Mesenchymal stem cell (in vitro differentiated cells and primary cell): ENCODE measurements at regions not wholly inside any gene's neighbourhood (a gene's known extent, or its start where the extent isn't known, plus 50 kb on each side); places are given as distances from the start of the nearest gene placed in this dataset.

Experiments
- DNase-seq: peaks from one replicate; pipeline ENCODE4 v3.0.0-alpha.2; 2013
- H2AFZ ChIP-seq: one replicate; pipeline ENCODE4 v1.6.1; 2013; ENCODE audit warnings: low read depth, mild to moderate bottlenecking, control low read depth, inconsistent platforms, low read length, moderate library complexity
- H2AK5ac ChIP-seq: 2 replicates; pipeline ENCODE4 v1.6.1; 2013; ENCODE audit warnings: low read length, moderate library complexity, mild to moderate bottlenecking, inconsistent platforms; ENCODE audit not compliant: severe bottlenecking
- H2BK120ac ChIP-seq: one replicate; pipeline ENCODE4 v1.6.1; 2013; ENCODE audit warnings: low read depth, mild to moderate bottlenecking, inconsistent platforms, low read length, moderate library complexity
- H2BK12ac ChIP-seq, 2 experiments: one replicate each; pipeline ENCODE4 v1.6.1; 2013; ENCODE audit warnings: inconsistent platforms in 2 of 2, low read length in 2 of 2, mild to moderate bottlenecking in 2 of 2, moderate library complexity in 2 of 2, control low read depth in 1 of 2
- H2BK15ac ChIP-seq: one replicate; pipeline ENCODE4 v1.6.1; 2013; ENCODE audit warnings: mild to moderate bottlenecking, low read depth, inconsistent platforms; ENCODE audit not compliant: poor library complexity, severe bottlenecking
- H2BK5ac ChIP-seq: 2 replicates; pipeline ENCODE4 v1.6.1; 2013; ENCODE audit warnings: low read depth, mild to moderate bottlenecking, low read length, control low read depth, inconsistent platforms; ENCODE audit not compliant: poor library complexity, severe bottlenecking
- H3K14ac ChIP-seq, 2 experiments: one replicate each; pipeline ENCODE4 v1.6.1; 2013; ENCODE audit warnings: inconsistent platforms in 2 of 2, low read length in 2 of 2, control low read depth in 1 of 2, mild to moderate bottlenecking in 1 of 2, moderate library complexity in 1 of 2
- H3K18ac ChIP-seq, 2 experiments: one replicate each; pipeline ENCODE4 v1.6.1; 2013; ENCODE audit warnings: inconsistent platforms in 2 of 2, low read length in 2 of 2, control low read depth in 1 of 2, low read depth in 1 of 2, mild to moderate bottlenecking in 1 of 2
- H3K23ac ChIP-seq, 2 experiments: one replicate each; pipeline ENCODE4 v1.6.1; 2013; ENCODE audit warnings: inconsistent platforms in 2 of 2, low read length in 2 of 2, mild to moderate bottlenecking in 2 of 2, moderate library complexity in 2 of 2, control low read depth in 1 of 2
- H3K27ac ChIP-seq: 2 replicates; pipeline ENCODE4 v1.5.1; 2013; ENCODE audit warnings: mild to moderate bottlenecking, moderate library complexity, low read length, control low read depth, inconsistent platforms; ENCODE audit not compliant: poor library complexity, severe bottlenecking
- H3K27me3 ChIP-seq, 2 experiments: 2 replicates each; pipeline versions ENCODE4 v1.6.1 to v1.7.0; 2013; ENCODE audit warnings: low read length in 2 of 2, mild to moderate bottlenecking in 2 of 2, moderate library complexity in 2 of 2, control low read depth in 1 of 2, inconsistent platforms in 1 of 2; ENCODE audit not compliant: control insufficient read depth in 1 of 2, insufficient read depth in 1 of 2
- H3K36me3 ChIP-seq, 2 experiments: 2 replicates each; pipeline versions ENCODE4 v1.6.1 to v1.7.0; 2013; ENCODE audit warnings: low read length in 2 of 2, control low read depth in 1 of 2, inconsistent platforms in 1 of 2, low read depth in 1 of 2, mild to moderate bottlenecking in 1 of 2; ENCODE audit not compliant: insufficient read depth in 2 of 2, control insufficient read depth in 1 of 2
- H3K4ac ChIP-seq, 2 experiments: one replicate each; pipeline ENCODE4 v1.6.1; 2013; ENCODE audit warnings: inconsistent platforms in 2 of 2, low read length in 2 of 2, mild to moderate bottlenecking in 2 of 2, moderate library complexity in 2 of 2, control low read depth in 1 of 2, low read depth in 1 of 2
- H3K4me1 ChIP-seq: 2 replicates; pipeline ENCODE4 v1.6.1; 2013; ENCODE audit warnings: low read depth, low read length, control low read depth; ENCODE audit not compliant: control insufficient read depth, insufficient read depth
- H3K4me2 ChIP-seq: 2 replicates; pipeline ENCODE4 v1.6.1; 2013; ENCODE audit warnings: low read length, mild to moderate bottlenecking, inconsistent platforms; ENCODE audit not compliant: poor library complexity, severe bottlenecking
- H3K4me3 ChIP-seq, 2 experiments: 2 replicates each; pipeline versions ENCODE4 v1.5.1 to v1.7.0; 2013; ENCODE audit warnings: low read length in 2 of 2, mild to moderate bottlenecking in 2 of 2, control low read depth in 1 of 2, low read depth in 1 of 2; ENCODE audit not compliant: insufficient read depth in 1 of 2
- H3K79me1 ChIP-seq: replicated peaks from 2 replicates; pipeline ENCODE4 v1.6.1; 2013; ENCODE audit warnings: mild to moderate bottlenecking, control low read depth, low read length, inconsistent platforms; ENCODE audit not compliant: poor library complexity, severe bottlenecking
- H3K9ac ChIP-seq: 2 replicates; pipeline ENCODE4 v1.7.0; 2013; ENCODE audit warnings: mild to moderate bottlenecking, low read length, moderate library complexity
- H3K9me3 ChIP-seq: 2 replicates; pipeline ENCODE4 v1.7.0; 2013; ENCODE audit warnings: mild to moderate bottlenecking, low read length; ENCODE audit not compliant: control insufficient read depth
- H4K8ac ChIP-seq: one replicate; pipeline ENCODE4 v1.6.1; 2013; ENCODE audit warnings: inconsistent platforms, mild to moderate bottlenecking, low read length, moderate library complexity
- H4K91ac ChIP-seq: one replicate; pipeline ENCODE4 v1.6.1; 2013; ENCODE audit warnings: mild to moderate bottlenecking, low read length, inconsistent platforms
- WGBS: methylation state at CpG from one replicate; pipeline ENCODE4 v1.1.7; 2013; ENCODE audit warnings: mixed read lengths; 5-methylcytosine and 5-hydroxymethylcytosine counted together

DNA sequence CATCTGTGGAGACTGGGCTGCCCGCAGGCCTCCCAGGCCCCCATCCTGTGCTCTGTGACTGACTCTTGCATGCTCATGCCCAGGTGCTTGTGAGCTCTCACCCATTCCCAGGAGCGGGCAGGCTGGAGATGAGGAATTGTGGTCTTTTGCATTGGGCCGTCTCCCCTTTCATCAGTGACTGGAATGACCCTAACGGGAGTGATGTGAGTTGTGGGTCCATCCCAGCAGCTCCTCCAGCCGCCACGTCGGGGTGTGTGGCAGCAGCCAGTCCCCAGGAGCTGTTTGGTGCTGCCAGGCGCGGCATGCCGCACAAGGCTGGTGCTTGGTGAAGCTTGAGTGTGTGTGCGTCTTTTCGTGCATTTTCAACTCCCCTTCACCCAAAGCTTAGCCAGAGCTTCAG lies 164.2 kb downstream of the ACTR3B start:
- Histone ChIP-seq H2AK5ac (no peak overlapping the region), H3K9ac (no peak overlapping the region), H4K91ac (no peak overlapping the region), H3K27me3 (peaks cover 25 to 26% of the 10 kb centered on the region in 2 experiments), H3K4me2 (no peak overlapping the region), H3K27ac (no peak overlapping the region), H3K79me1 (no peaks in the 10 kb centered on the region), H3K14ac (no peak overlapping the region), H3K18ac (no peak overlapping the region), H4K8ac (no peak overlapping the region), H3K4me1 (peaks cover 2% of the 10 kb centered on the region), H3K36me3 (no peaks in the 10 kb centered on the region), H2BK5ac (no peak overlapping the region), H3K9me3 (peaks cover 11% of the 10 kb centered on the region), H2BK12ac (no peak overlapping the region), H2BK15ac (no peak overlapping the region), H3K23ac (no peak overlapping the region), H3K4ac (no peak overlapping the region), H3K4me3 (no peak overlapping the region), H2AFZ (no peak overlapping the region), H2BK120ac (no peak overlapping the region)
- DNase-seq, result no peak
- WGBS, result 89% methylated on average over 8 of the region's 12 CpGs

DNA sequence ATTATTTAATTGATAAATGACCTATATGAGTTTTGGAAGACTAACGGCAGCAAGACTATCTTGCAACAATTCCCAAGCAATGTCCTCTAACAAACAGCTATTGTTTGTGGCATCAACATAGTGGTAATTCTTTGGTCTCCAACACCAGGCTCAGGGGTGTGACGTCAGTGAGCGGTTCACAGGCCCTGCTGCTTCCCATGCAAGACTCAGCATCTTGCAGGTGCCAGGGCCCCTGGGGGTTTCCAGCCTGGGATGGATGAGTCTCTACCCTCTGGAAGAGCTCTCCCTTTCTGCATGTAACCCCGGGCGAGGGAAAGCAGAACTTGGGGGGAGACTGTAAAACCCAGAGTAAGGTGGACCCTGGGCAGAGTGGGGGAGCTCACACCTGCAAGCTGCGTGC lies 164.7 kb downstream of the ACTR3B start:
- Histone ChIP-seq H3K27ac (no peak overlapping the region), H3K23ac (no peak overlapping the region), H3K9me3 (peaks cover 11% of the 10 kb centered on the region), H3K18ac (no peak overlapping the region), H2BK12ac (no peak overlapping the region), H2AFZ (no peak overlapping the region), H2BK120ac (no peak overlapping the region), H3K4ac (no peak overlapping the region), H3K9ac (no peak overlapping the region), H2BK15ac (no peak overlapping the region), H3K79me1 (no peaks in the 10 kb centered on the region), H3K36me3 (no peaks in the 10 kb centered on the region), H4K91ac (no peak overlapping the region), H2AK5ac (no peak overlapping the region), H3K4me3 (no peak overlapping the region), H3K4me1 (peaks cover 2% of the 10 kb centered on the region), H2BK5ac (no peak overlapping the region), H4K8ac (no peak overlapping the region), H3K4me2 (no peak overlapping the region), H3K27me3 (peaks cover 25 to 26% of the 10 kb centered on the region in 2 experiments), H3K14ac (no peak overlapping the region)
- DNase-seq, result no peak
- 81% methylated on average over 6 of the region's 6 CpGs for WGBS

DNA sequence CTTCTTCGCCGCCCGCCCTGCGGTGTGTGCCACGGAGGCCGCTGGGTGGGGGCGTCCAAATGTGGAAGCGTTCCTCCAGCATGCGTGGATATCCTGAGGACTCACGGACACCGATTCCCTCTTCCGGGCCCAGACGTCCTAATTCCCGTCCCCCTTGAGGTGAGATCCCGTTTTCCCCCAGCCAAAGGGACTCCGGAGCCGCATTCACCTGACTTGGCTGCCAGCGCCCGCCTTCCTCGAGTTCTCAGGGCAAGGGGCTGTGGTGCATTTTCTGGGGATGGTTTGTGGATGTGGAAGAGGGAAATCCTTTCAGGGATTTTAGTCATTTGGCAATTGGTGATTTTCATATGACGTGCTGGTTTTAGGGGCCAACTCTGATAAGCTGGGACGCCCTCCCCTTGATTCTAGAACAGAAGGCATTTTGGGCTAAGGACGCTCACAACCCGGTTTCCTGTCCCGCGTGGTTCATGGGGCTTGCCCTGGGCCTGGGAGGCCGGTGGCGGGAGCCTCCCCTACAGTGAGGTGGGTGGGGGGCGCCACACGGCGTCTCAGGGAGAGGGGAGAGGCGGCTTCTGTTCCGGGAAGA lies 165.4 kb downstream of the ACTR3B start:
- H4K91ac ChIP-seq, result no peak overlapping the region
- H3K9me3 ChIP-seq, result peaks cover 5% of the 10 kb centered on the region
- H3K9ac ChIP-seq, result no peak overlapping the region
- H2BK15ac ChIP-seq, result no peak overlapping the region
- peaks cover 25 to 26% of the 10 kb centered on the region in 2 experiments for H3K27me3 ChIP-seq
- no peak overlapping the region for H3K27ac ChIP-seq
- no peak overlapping the region for H3K4me3 ChIP-seq
- 30% methylated on average over 32 of the region's 33 CpGs for WGBS
- H3K23ac ChIP-seq, result no peak overlapping the region
- DNase-seq, result no peak
- H3K36me3 ChIP-seq, result no peaks in the 10 kb centered on the region
- H2AK5ac ChIP-seq, result no peak overlapping the region
- no peak overlapping the region for H3K4ac ChIP-seq
- no peak overlapping the region for H3K18ac ChIP-seq
- no peak overlapping the region for H4K8ac ChIP-seq
- H2BK5ac ChIP-seq, result no peak overlapping the region
- no peaks in the 10 kb centered on the region for H3K79me1 ChIP-seq
- H3K4me2 ChIP-seq, result no peak overlapping the region
- H2BK120ac ChIP-seq, result no peak overlapping the region
- peaks cover 2% of the 10 kb centered on the region for H3K4me1 ChIP-seq
- H2AFZ ChIP-seq, result no peak overlapping the region
- no peak overlapping the region for H2BK12ac ChIP-seq
- no peak overlapping the region for H3K14ac ChIP-seq

DNA sequence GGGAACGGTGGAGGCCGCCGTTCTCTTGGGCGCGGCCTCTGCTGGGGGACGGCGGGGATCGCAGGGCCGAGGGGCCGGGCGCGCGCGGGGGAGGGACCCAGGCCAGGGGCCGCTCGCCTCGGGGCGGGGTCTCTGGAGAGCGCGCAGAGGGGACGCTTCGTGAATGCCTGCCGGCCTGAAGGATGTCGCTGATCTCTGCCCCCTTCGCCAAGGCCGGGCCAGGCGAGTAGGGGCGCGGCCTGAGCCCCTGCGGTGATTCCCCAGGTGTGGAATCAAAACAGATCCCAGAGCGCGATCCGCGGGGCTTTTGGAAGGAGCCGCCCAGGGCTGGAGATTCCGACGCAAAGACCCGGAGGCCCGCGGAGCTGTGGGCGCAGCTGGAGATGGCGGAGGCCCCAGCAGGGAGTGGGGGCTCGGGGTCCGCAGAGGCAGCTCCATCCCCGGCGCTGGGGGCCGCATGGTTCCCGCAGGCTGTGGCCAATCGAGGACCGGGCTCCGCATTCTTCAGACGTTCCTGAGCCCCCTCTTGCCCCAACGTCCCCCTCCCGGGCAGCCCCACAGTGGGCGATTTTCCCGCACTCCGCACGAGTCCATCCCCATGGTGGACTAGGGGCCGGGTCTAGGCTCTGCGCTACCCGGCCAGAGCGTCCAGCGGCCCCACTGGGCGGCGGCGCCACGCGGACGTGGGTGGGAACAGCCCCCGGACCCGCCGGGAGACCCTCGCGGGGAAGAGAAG lies 166.0 kb downstream of the ACTR3B start:
- no peak for DNase-seq
- H3K4me3 ChIP-seq, result no peak overlapping the region
- no peaks in the 10 kb centered on the region for H3K79me1 ChIP-seq
- H3K4ac ChIP-seq, result no peak overlapping the region
- H4K91ac ChIP-seq, result no peak overlapping the region
- no peak overlapping the region for H3K14ac ChIP-seq
- WGBS, result 3% methylated on average over 68 of the region's 74 CpGs
- peaks cover 2% of the 10 kb centered on the region for H3K4me1 ChIP-seq
- no peak overlapping the region for H2BK5ac ChIP-seq
- no peak overlapping the region for H3K18ac ChIP-seq
- H2BK15ac ChIP-seq, result no peak overlapping the region
- no peak overlapping the region for H3K4me2 ChIP-seq
- H4K8ac ChIP-seq, result no peak overlapping the region
- H2BK120ac ChIP-seq, result no peak overlapping the region
- no peak overlapping the region for H2AFZ ChIP-seq
- peaks cover 25 to 26% of the 10 kb centered on the region in 2 experiments for H3K27me3 ChIP-seq
- H3K9me3 ChIP-seq, result no peaks in the 10 kb centered on the region
- H2AK5ac ChIP-seq, result no peak overlapping the region
- no peak overlapping the region for H2BK12ac ChIP-seq
- no peak overlapping the region for H3K9ac ChIP-seq
- H3K23ac ChIP-seq, result no peak overlapping the region
- no peak overlapping the region for H3K27ac ChIP-seq
- no peaks in the 10 kb centered on the region for H3K36me3 ChIP-seq
